ENCODE measurements at regions not wholly inside any gene's neighbourhood (a gene's known extent, or its start where the extent isn't known, plus 50 kb on each side); places are given as distances from the start of the nearest gene placed in this dataset.

- TF ChIP-seq MEIS1 (CRISPR knock-in tag; IDR thresholded peaks at IDR 0.05; ENCODE audit: borderline replicate concordance) = no peak
- TF ChIP-seq, protein P1, sequence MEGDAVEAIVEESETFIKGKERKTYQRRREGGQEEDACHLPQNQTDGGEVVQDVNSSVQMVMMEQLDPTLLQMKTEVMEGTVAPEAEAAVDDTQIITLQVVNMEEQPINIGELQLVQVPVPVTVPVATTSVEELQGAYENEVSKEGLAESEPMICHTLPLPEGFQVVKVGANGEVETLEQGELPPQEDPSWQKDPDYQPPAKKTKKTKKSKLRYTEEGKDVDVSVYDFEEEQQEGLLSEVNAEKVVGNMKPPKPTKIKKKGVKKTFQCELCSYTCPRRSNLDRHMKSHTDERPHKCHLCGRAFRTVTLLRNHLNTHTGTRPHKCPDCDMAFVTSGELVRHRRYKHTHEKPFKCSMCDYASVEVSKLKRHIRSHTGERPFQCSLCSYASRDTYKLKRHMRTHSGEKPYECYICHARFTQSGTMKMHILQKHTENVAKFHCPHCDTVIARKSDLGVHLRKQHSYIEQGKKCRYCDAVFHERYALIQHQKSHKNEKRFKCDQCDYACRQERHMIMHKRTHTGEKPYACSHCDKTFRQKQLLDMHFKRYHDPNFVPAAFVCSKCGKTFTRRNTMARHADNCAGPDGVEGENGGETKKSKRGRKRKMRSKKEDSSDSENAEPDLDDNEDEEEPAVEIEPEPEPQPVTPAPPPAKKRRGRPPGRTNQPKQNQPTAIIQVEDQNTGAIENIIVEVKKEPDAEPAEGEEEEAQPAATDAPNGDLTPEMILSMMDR (tag by site-specific recombination; IDR thresholded peaks at IDR 0.05) = no peak
- no peak for TF ChIP-seq ZNF19 (tag by site-specific recombination; IDR thresholded peaks at IDR 0.05; ENCODE audit: low read depth)
- TF ChIP-seq YY1 (tag by site-specific recombination; IDR thresholded peaks at IDR 0.05) = no peak
Measured at GRCh38 chr10:93193906-93194305, 120.2 kb downstream of the CYP26A1 start.
